H9 (cell line): ENCODE measurements at regions not wholly inside any gene's neighbourhood (a gene's known extent, or its start where the extent isn't known, plus 50 kb on each side); places are given as distances from the start of the nearest gene placed in this dataset.
A peak's percentile ranks its signal among the peaks of the same experiment; 100 is the strongest.

Experiments
- DNase-seq: peaks from one replicate; pipeline ENCODE4 v3.0.0-alpha.2; 2017
- H2AFZ ChIP-seq: one replicate; pipeline ENCODE4 v1.6.1; 2013; ENCODE audit warnings: mild to moderate bottlenecking, low read length, control low read depth, moderate library complexity
- H2AK5ac ChIP-seq: 2 replicates; pipeline ENCODE4 v1.6.1; 2013; ENCODE audit warnings: low read length, control low read depth, mixed read lengths; ENCODE audit not compliant: insufficient read length
- H2BK120ac ChIP-seq: one replicate; pipeline ENCODE4 v1.6.1; 2013; ENCODE audit warnings: low read depth, mild to moderate bottlenecking, low read length, control low read depth, inconsistent platforms; ENCODE audit not compliant: poor library complexity, severe bottlenecking
- H2BK12ac ChIP-seq: 2 replicates; pipeline ENCODE4 v1.6.1; 2013; ENCODE audit warnings: low read length, control low read depth, mixed read lengths, low read depth; ENCODE audit not compliant: insufficient read length
- H2BK15ac ChIP-seq: 2 replicates; pipeline ENCODE4 v1.6.1; 2013; ENCODE audit warnings: low read depth, low read length, control low read depth
- H2BK20ac ChIP-seq: one replicate; pipeline ENCODE4 v1.6.1; 2013; ENCODE audit warnings: low read depth, mild to moderate bottlenecking, low read length, control low read depth, inconsistent platforms; ENCODE audit not compliant: poor library complexity, severe bottlenecking
- H2BK5ac ChIP-seq: 2 replicates; pipeline ENCODE4 v1.6.1; 2013; ENCODE audit warnings: low read length, control low read depth, mixed read lengths; ENCODE audit not compliant: insufficient read length
- H3K14ac ChIP-seq: 2 replicates; pipeline ENCODE4 v1.6.1; 2013; ENCODE audit warnings: low read length, control low read depth; ENCODE audit not compliant: insufficient read depth
- H3K18ac ChIP-seq: 2 replicates; pipeline ENCODE4 v1.6.1; 2013; ENCODE audit warnings: low read depth, mild to moderate bottlenecking, mixed read lengths, low read length, control low read depth; ENCODE audit not compliant: insufficient read length
- H3K23ac ChIP-seq: 2 replicates; pipeline ENCODE4 v1.6.1; 2013; ENCODE audit warnings: low read length, control low read depth, mixed read lengths, low read depth; ENCODE audit not compliant: insufficient read length
- H3K23me2 ChIP-seq: 2 replicates; pipeline ENCODE4 v1.6.1; 2013; ENCODE audit warnings: low read depth, mild to moderate bottlenecking, mixed read lengths, low read length, control low read depth; ENCODE audit not compliant: insufficient read length, poor library complexity, severe bottlenecking
- H3K27ac ChIP-seq: 2 replicates; pipeline ENCODE4 v1.5.1; 2013; ENCODE audit warnings: low read length, control low read depth, mixed read lengths, low read depth; ENCODE audit not compliant: insufficient read length
- H3K27me3 ChIP-seq: 2 replicates; pipeline ENCODE4 v1.6.1; 2013; ENCODE audit warnings: low read length, control low read depth, inconsistent platforms; ENCODE audit not compliant: insufficient read depth
- H3K4ac ChIP-seq: 2 replicates; pipeline ENCODE4 v1.6.1; 2013; ENCODE audit warnings: low read depth, mild to moderate bottlenecking, control low read depth, inconsistent platforms, low read length, moderate library complexity
- H3K4me1 ChIP-seq: 2 replicates; pipeline ENCODE4 v1.6.1; 2013; ENCODE audit warnings: low read length, control low read depth, inconsistent platforms; ENCODE audit not compliant: insufficient read depth
- H3K4me2 ChIP-seq: 2 replicates; pipeline ENCODE4 v1.6.1; 2013; ENCODE audit warnings: low read length, control low read depth, mixed read lengths; ENCODE audit not compliant: insufficient read length, insufficient read depth
- H3K56ac ChIP-seq: 2 replicates; pipeline ENCODE4 v1.6.1; 2013; ENCODE audit warnings: low read depth, mild to moderate bottlenecking, mixed read lengths, low read length, control low read depth; ENCODE audit not compliant: insufficient read length
- H3K79me1 ChIP-seq: 2 replicates; pipeline ENCODE4 v1.6.1; 2013; ENCODE audit warnings: low read depth, mild to moderate bottlenecking, moderate library complexity, low read length, control low read depth, inconsistent platforms; ENCODE audit not compliant: insufficient read depth, poor library complexity, severe bottlenecking
- H3K79me2 ChIP-seq: 2 replicates; pipeline ENCODE4 v1.6.1; 2013; ENCODE audit warnings: low read length, control low read depth, inconsistent platforms; ENCODE audit not compliant: insufficient read depth
- H3K9ac ChIP-seq: 2 replicates; pipeline ENCODE4 v1.6.1; 2013; ENCODE audit warnings: low read length, control low read depth, mixed read lengths; ENCODE audit not compliant: insufficient read length; ENCODE audit errors: extremely low read depth
- H3K9me3 ChIP-seq: one replicate; pipeline ENCODE4 v1.6.1; 2013; ENCODE audit warnings: low read depth, low read length, inconsistent platforms; ENCODE audit not compliant: control insufficient read depth
- H3T11ph ChIP-seq: one replicate; pipeline ENCODE4 v1.6.1; 2013; ENCODE audit warnings: mild to moderate bottlenecking, low read length, control low read depth, inconsistent platforms
- H4K20me1 ChIP-seq: one replicate; pipeline ENCODE4 v1.6.1; 2013; ENCODE audit not compliant: control insufficient read depth, insufficient read length, insufficient read depth
- H4K5ac ChIP-seq: 2 replicates; pipeline ENCODE4 v1.6.1; 2013; ENCODE audit warnings: low read depth, mild to moderate bottlenecking, mixed read lengths, low read length, control low read depth; ENCODE audit not compliant: insufficient read length
- H4K8ac ChIP-seq: replicated peaks from 2 replicates; pipeline ENCODE4 v1.6.1; 2013; ENCODE audit warnings: low read length, control low read depth, mixed read lengths, low read depth; ENCODE audit not compliant: insufficient read length
- H4K91ac ChIP-seq: 2 replicates; pipeline ENCODE4 v1.6.1; 2013; ENCODE audit warnings: low read depth, mild to moderate bottlenecking, moderate library complexity, mixed read lengths, low read length, control low read depth; ENCODE audit not compliant: insufficient read length
- H3K27ac Mint-ChIP-seq, 3 experiments: 2 replicates in 2 of 3; 3 replicates in 1 of 3; pipeline ENCODE4 v1.8.0; 2020 to 2021; ENCODE audit warnings: mixed read lengths in 3 of 3, mild to moderate bottlenecking in 1 of 3, moderate library complexity in 1 of 3
- H3K27me3 Mint-ChIP-seq: 2 replicates; pipeline ENCODE4 v1.8.0; 2021; ENCODE audit warnings: low read depth, mild to moderate bottlenecking, moderate library complexity, mixed read lengths
- H3K36me3 Mint-ChIP-seq, 3 experiments: 2 replicates in 2 of 3; 3 replicates in 1 of 3; pipeline ENCODE4 v1.8.0; 2020 to 2021; ENCODE audit warnings: low read depth in 3 of 3, mixed read lengths in 3 of 3; ENCODE audit not compliant: insufficient read depth in 1 of 3
- H3K4me1 Mint-ChIP-seq, 2 experiments: 2 replicates each; pipeline ENCODE4 v1.8.0; 2020; ENCODE audit warnings: mixed read lengths in 2 of 2
- H3K4me3 Mint-ChIP-seq, 2 experiments: 2 replicates in 1 of 2; 3 replicates in 1 of 2; pipeline ENCODE4 v1.8.0; 2020 to 2021; ENCODE audit warnings: mild to moderate bottlenecking in 2 of 2, mixed read lengths in 2 of 2, moderate library complexity in 1 of 2
- H3K9me3 Mint-ChIP-seq, 2 experiments: 2 replicates in 1 of 2; 3 replicates in 1 of 2; pipeline ENCODE4 v1.8.0; 2020; ENCODE audit warnings: mild to moderate bottlenecking in 2 of 2, mixed read lengths in 2 of 2, moderate library complexity in 1 of 2
- WGBS: extraction: QIAGEN DNeasy Blood & Tissue Kit; methylation state at CpG from one replicate; pipeline ENCODE4 v1.1.7; 2013; ENCODE audit warnings: missing lambda C conversion rate, low lambda C conversion rate, mixed read lengths; ENCODE audit not compliant: insufficient read length; ENCODE audit errors: extremely low coverage; 5-methylcytosine and 5-hydroxymethylcytosine counted together
- TF ChIP-seq, protein P1 (sequence below): fragments of 200-600 bp; sonication (generic); conservative IDR thresholded peaks from 3 replicates; pipeline ENCODE4 v1.8.0; 2021; ENCODE audit warnings: antibody characterized with exemption, mild to moderate bottlenecking

DNA sequence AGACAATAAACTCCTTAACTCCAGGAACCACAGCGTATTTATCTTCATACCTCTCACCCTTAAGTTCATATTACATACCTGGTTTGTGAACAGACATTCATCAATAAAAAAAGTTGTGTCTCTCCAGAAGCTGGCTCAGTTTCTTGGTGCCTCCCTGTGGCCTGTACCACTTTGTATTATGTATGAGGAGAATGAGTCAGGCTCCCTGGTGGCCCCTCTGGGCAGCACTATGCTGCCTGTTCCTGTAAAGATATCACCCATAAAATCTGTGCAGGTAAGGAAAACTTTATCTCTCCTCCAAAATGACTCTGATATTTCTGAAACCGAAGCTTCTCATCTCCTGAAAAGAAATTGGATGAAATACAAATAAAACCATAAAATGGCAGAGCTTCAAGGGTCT lies 198.4 kb upstream of the NT5C1B start:
- H3K23ac ChIP-seq: no peak overlapping the region
- H2BK15ac ChIP-seq: no peak overlapping the region
- no peak overlapping the region for H3K18ac ChIP-seq
- H3K36me3 Mint-ChIP-seq: no peaks in the 10 kb centered on the region
- no peak overlapping the region for H2BK20ac ChIP-seq
- H4K8ac ChIP-seq: no peak overlapping the region
- no peaks in the 10 kb centered on the region for H3K9me3 Mint-ChIP-seq
- no peaks in the 10 kb centered on the region for H3K79me2 ChIP-seq
- H3K4me3 Mint-ChIP-seq: no peak overlapping the region
- H4K5ac ChIP-seq: no peak overlapping the region
- H4K91ac ChIP-seq: no peak overlapping the region
- no peak overlapping the region for H3K14ac ChIP-seq
- TF ChIP-seq, protein P1, sequence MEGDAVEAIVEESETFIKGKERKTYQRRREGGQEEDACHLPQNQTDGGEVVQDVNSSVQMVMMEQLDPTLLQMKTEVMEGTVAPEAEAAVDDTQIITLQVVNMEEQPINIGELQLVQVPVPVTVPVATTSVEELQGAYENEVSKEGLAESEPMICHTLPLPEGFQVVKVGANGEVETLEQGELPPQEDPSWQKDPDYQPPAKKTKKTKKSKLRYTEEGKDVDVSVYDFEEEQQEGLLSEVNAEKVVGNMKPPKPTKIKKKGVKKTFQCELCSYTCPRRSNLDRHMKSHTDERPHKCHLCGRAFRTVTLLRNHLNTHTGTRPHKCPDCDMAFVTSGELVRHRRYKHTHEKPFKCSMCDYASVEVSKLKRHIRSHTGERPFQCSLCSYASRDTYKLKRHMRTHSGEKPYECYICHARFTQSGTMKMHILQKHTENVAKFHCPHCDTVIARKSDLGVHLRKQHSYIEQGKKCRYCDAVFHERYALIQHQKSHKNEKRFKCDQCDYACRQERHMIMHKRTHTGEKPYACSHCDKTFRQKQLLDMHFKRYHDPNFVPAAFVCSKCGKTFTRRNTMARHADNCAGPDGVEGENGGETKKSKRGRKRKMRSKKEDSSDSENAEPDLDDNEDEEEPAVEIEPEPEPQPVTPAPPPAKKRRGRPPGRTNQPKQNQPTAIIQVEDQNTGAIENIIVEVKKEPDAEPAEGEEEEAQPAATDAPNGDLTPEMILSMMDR: 0 out of 3 replicates have a peak, but pooled peaks have one; percentile 24
- H3K9ac ChIP-seq: no peak overlapping the region
- H3K4me2 ChIP-seq: no peak overlapping the region
- H3K56ac ChIP-seq: no peak overlapping the region
- WGBS: no CpG with 5 or more reads among the region's 2 CpGs
- no peak overlapping the region for H3K4ac ChIP-seq
- no peaks in the 10 kb centered on the region for H3K23me2 ChIP-seq
- no peaks in the 10 kb centered on the region for H3K27me3 ChIP-seq
- H4K20me1 ChIP-seq: no peaks in the 10 kb centered on the region
- DNase-seq: no peak
- no peaks in the 10 kb centered on the region for H3K4me1 Mint-ChIP-seq
- no peak overlapping the region for H3T11ph ChIP-seq
- peaks cover 41% of the 10 kb centered on the region for H3K27me3 Mint-ChIP-seq
- H3K9me3 ChIP-seq: no peaks in the 10 kb centered on the region
- no peaks in the 10 kb centered on the region for H3K4me1 ChIP-seq
- H2AFZ ChIP-seq: no peak overlapping the region
- H2BK120ac ChIP-seq: no peak overlapping the region
- H3K27ac ChIP-seq: no peak overlapping the region
- no peak overlapping the region for H2AK5ac ChIP-seq
- H3K27ac Mint-ChIP-seq: no peak overlapping the region
- no peaks in the 10 kb centered on the region for H3K79me1 ChIP-seq
- H2BK12ac ChIP-seq: no peak overlapping the region
- H2BK5ac ChIP-seq: no peak overlapping the region
